ENCODE measurements at regions not wholly inside any gene's neighbourhood (a gene's known extent, or its start where the extent isn't known, plus 50 kb on each side); places are given as distances from the start of the nearest gene placed in this dataset.

DNA sequence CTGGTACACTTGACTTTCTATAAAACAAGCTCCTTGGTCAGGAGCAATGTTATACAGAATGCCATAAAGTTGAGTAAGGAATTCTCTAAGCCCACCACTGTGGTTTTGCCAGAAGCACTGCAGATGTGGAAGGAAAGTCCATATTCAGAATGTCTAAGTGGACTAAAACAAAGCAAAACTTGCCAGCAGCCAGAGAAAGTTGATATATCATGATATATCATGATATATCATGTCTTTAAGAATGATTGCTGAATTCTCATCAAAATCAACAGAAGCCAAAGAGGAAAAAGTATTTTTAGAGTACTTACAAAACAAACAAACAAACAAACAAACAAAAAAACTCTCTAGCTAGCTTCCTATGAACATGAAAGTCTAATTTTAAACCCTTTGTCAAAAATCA lies 424.8 kb upstream of the OR4E1 start:
- Histone ChIP-seq H3K4me1 (ENCODE audit: control insufficient read depth in 3 of 3, insufficient read depth in 2 of 3, low read depth in 1 of 3, low read length in 2 of 3) (no peaks in the 10 kb centered on the region), H3K27me3 (ENCODE audit: control insufficient read depth in 3 of 3, insufficient read depth in 3 of 3, low read length in 3 of 3) (no peaks in the 10 kb centered on the region), H3K4me3 (ENCODE audit: low read depth in 1 of 3, low read length in 3 of 3) (no peak overlapping the region), H3K27ac (ENCODE audit: low read depth in 1 of 3, low read length in 2 of 3) (no peak overlapping the region), H3K9me3 (ENCODE audit: control insufficient read depth in 2 of 2, insufficient read depth in 1 of 2, low read depth in 1 of 2, low read length in 1 of 2) (no peaks in the 10 kb centered on the region), H3K36me3 (ENCODE audit: control insufficient read depth in 3 of 3, insufficient read depth in 2 of 3, low read depth in 1 of 3, low read length in 3 of 3) (no peaks in the 10 kb centered on the region)
- FAIRE-seq (no peak), DNase-seq (no peak)

DNA sequence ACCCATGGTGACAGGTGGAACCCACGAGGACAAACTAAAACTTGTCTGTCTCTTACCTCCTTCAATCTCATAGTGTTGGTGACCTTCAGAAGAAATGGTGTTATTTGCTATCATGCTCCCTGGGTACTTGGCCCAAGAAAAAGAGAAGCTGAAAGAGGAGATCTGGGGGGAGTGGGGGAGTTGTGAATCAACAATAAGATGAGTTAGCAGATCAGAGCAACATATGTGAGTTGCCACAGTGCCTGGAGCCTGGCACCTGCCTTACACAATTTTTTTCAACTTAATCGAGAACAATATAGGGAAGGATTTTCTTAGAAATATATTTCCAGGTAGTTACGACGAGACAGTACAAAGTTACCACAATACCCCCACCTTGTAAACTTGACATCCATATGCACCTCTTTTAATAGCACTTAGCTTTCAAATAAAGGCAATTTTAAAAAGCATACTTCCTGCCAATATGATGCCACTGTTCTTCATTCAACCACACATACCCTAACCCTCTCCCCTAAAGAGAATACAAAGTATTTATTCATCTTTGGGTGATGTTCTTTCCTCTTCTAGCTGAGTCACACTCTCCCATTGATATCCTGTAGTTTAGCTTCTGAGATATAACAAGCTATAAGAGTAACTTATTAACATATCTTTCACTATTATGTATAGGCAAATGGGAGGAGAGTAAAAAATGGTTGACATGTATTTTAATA lies 424.1 kb upstream of the OR4E1 start:
- H3K4me1 ChIP-seq (ENCODE audit: control insufficient read depth in 3 of 3, insufficient read depth in 2 of 3, low read depth in 1 of 3, low read length in 2 of 3) = no peaks in the 10 kb centered on the region
- H3K9me3 ChIP-seq (ENCODE audit: control insufficient read depth in 2 of 2, insufficient read depth in 1 of 2, low read depth in 1 of 2, low read length in 1 of 2) = no peaks in the 10 kb centered on the region
- no peaks in the 10 kb centered on the region for H3K27me3 ChIP-seq (ENCODE audit: control insufficient read depth in 3 of 3, insufficient read depth in 3 of 3, low read length in 3 of 3)
- H3K36me3 ChIP-seq (ENCODE audit: control insufficient read depth in 3 of 3, insufficient read depth in 2 of 3, low read depth in 1 of 3, low read length in 3 of 3) = no peaks in the 10 kb centered on the region
- H3K4me3 ChIP-seq (ENCODE audit: low read depth in 1 of 3, low read length in 3 of 3) = no peak overlapping the region
- DNase-seq (no peak), FAIRE-seq (no peak)
- WGBS, 3 donors = 73 to 81% (median 78%) methylated on average over 4 of the region's 4 CpGs
- H3K27ac ChIP-seq (ENCODE audit: low read depth in 1 of 3, low read length in 2 of 3) = peak overlapping the region in 1 of 3 donors; percentile 27

DNA sequence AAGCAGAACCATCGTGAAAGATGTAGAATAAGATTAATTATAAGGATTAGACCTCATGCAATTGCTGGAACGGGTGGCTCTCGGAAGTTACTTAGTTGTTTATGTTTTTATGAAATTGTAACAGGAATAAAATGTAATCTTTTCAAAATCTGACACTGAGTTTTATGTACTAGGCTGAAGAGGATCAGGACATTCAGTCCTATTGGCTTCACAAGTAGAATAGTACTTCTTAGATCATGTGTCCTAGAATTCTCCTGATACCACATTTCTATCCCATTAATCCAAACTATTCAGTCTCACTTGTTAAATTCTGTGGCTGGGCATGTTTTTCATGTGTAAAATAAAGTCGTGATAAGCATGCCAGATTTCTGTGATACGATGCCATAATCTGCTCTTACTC lies 423.5 kb upstream of the OR4E1 start:
- Histone ChIP-seq H3K4me3 (ENCODE audit: low read depth in 1 of 3, low read length in 3 of 3) (no peak overlapping the region), H3K9me3 (ENCODE audit: control insufficient read depth in 2 of 2, insufficient read depth in 1 of 2, low read depth in 1 of 2, low read length in 1 of 2) (no peaks in the 10 kb centered on the region), H3K36me3 (ENCODE audit: control insufficient read depth in 3 of 3, insufficient read depth in 2 of 3, low read depth in 1 of 3, low read length in 3 of 3) (no peaks in the 10 kb centered on the region), H3K4me1 (ENCODE audit: control insufficient read depth in 3 of 3, insufficient read depth in 2 of 3, low read depth in 1 of 3, low read length in 2 of 3) (no peaks in the 10 kb centered on the region), H3K27ac (ENCODE audit: low read depth in 1 of 3, low read length in 2 of 3) (peak overlapping the region in 1 of 3 donors; percentile 27), H3K27me3 (ENCODE audit: control insufficient read depth in 3 of 3, insufficient read depth in 3 of 3, low read length in 3 of 3) (no peaks in the 10 kb centered on the region)
- DNase-seq (no peak), FAIRE-seq (no peak)
- WGBS, 3 donors = 41 to 72% (median 60%) methylated on average over 5 of the region's 5 CpGs

DNA sequence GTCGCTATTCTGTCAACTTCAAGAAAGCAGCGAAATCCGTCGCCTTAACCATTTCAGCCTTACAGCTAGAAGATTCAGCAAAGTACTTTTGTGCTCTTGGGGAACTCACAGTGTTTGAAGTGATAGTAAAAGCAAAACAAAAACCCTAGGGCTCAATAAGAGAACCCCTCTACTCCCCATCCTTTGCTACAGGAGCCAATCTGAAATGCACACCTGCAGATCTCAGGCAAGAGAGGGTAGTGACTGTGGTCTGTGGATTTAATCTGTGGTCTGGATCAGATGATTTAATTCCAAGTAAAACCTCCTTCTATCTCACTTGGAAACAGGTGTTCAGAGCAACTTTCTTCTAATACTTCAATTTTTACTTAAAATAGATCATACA lies 422.9 kb upstream of the OR4E1 start:
- DNase-seq = no peak
- no peaks in the 10 kb centered on the region for H3K4me1 ChIP-seq (ENCODE audit: control insufficient read depth in 3 of 3, insufficient read depth in 2 of 3, low read depth in 1 of 3, low read length in 2 of 3)
- no peak overlapping the region for H3K4me3 ChIP-seq (ENCODE audit: low read depth in 1 of 3, low read length in 3 of 3)
- no peaks in the 10 kb centered on the region for H3K36me3 ChIP-seq (ENCODE audit: control insufficient read depth in 3 of 3, insufficient read depth in 2 of 3, low read depth in 1 of 3, low read length in 3 of 3)
- 67 to 83% (median 80%) methylated on average over 4 of the region's 4 CpGs for WGBS, 3 donors
- no peaks in the 10 kb centered on the region for H3K9me3 ChIP-seq (ENCODE audit: control insufficient read depth in 2 of 2, insufficient read depth in 1 of 2, low read depth in 1 of 2, low read length in 1 of 2)
- no peaks in the 10 kb centered on the region for H3K27me3 ChIP-seq (ENCODE audit: control insufficient read depth in 3 of 3, insufficient read depth in 3 of 3, low read length in 3 of 3)
- FAIRE-seq = no peak
- peak overlapping the region in 1 of 3 donors; percentile 18 for H3K27ac ChIP-seq (ENCODE audit: low read depth in 1 of 3, low read length in 2 of 3)

DNA sequence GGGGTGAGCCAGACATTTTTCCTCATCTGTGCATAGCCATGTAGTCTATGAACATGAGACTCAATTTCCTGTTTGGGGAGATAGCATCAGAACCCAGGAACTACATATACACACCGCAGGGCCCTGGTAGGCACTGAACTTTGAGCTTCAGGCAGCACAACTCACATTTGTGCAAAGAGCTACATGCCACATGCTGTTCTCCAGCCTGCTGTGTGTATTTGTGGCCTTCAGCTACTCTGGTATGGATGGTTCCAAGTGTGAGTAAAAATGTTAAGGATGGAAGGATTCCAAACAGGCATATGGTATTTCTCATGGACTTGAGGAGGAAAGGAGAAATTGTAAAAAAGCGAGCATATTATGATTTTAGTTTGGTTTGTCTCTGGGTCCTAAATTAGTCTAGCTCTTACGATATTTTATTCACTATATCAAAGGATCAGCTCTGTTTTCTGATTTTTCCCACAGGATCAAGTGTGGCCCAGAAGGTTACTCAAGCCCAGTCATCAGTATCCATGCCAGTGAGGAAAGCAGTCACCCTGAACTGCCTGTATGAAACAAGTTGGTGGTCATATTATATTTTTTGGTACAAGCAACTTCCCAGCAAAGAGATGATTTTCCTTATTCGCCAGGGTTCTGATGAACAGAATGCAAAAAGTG lies 422.4 kb upstream of the OR4E1 start:
- Histone ChIP-seq H3K36me3 (ENCODE audit: control insufficient read depth in 3 of 3, insufficient read depth in 2 of 3, low read depth in 1 of 3, low read length in 3 of 3) (no peaks in the 10 kb centered on the region), H3K27ac (ENCODE audit: low read depth in 1 of 3, low read length in 2 of 3) (peak overlapping the region in 1 of 3 donors; percentile 75), H3K4me1 (ENCODE audit: control insufficient read depth in 3 of 3, insufficient read depth in 2 of 3, low read depth in 1 of 3, low read length in 2 of 3) (no peaks in the 10 kb centered on the region), H3K27me3 (ENCODE audit: control insufficient read depth in 3 of 3, insufficient read depth in 3 of 3, low read length in 3 of 3) (no peaks in the 10 kb centered on the region), H3K9me3 (ENCODE audit: control insufficient read depth in 2 of 2, insufficient read depth in 1 of 2, low read depth in 1 of 2, low read length in 1 of 2) (no peaks in the 10 kb centered on the region), H3K4me3 (ENCODE audit: low read depth in 1 of 3, low read length in 3 of 3) (no peak overlapping the region)
- FAIRE-seq (no peak), DNase-seq (peak; percentile 8 to 18)
- WGBS, 3 donors = 50 to 68% (median 62%) methylated on average over 4 of the region's 4 CpGs

DNA sequence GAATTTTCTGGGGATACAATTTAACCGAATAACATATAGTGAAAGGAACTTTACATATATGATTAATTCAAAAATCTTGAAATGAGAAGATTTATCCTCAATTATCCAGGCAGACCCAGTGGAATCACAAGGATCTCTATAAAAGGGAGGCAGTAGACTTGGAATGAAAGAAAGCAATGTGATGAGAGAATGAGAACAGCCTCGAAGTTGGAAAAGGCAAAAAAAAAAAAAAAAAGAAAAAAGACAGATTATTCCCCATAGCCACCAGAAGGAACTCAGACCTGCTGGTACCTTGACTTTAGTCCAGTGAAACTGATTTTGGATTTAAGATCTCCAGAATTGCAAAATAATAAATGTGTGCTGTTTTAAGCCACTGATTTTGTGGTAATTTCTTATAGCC lies 416.3 kb upstream of the OR4E1 start:
- no peak overlapping the region for H3K4me3 ChIP-seq (ENCODE audit: low read depth in 1 of 3, low read length in 3 of 3)
- no peaks in the 10 kb centered on the region for H3K9me3 ChIP-seq (ENCODE audit: control insufficient read depth in 2 of 2, insufficient read depth in 1 of 2, low read depth in 1 of 2, low read length in 1 of 2)
- DNase-seq (no peak), FAIRE-seq (no peak)
- H3K4me1 ChIP-seq (ENCODE audit: control insufficient read depth in 3 of 3, insufficient read depth in 2 of 3, low read depth in 1 of 3, low read length in 2 of 3) = no peaks in the 10 kb centered on the region
- H3K27ac ChIP-seq (ENCODE audit: low read depth in 1 of 3, low read length in 2 of 3) = no peak overlapping the region
- H3K27me3 ChIP-seq (ENCODE audit: control insufficient read depth in 3 of 3, insufficient read depth in 3 of 3, low read length in 3 of 3) = no peaks in the 10 kb centered on the region
- no peaks in the 10 kb centered on the region for H3K36me3 ChIP-seq (ENCODE audit: control insufficient read depth in 3 of 3, insufficient read depth in 2 of 3, low read depth in 1 of 3, low read length in 3 of 3)
- WGBS, 3 donors = 65 to 82% (median 73%) methylated on average over 2 of the region's 2 CpGs

DNA sequence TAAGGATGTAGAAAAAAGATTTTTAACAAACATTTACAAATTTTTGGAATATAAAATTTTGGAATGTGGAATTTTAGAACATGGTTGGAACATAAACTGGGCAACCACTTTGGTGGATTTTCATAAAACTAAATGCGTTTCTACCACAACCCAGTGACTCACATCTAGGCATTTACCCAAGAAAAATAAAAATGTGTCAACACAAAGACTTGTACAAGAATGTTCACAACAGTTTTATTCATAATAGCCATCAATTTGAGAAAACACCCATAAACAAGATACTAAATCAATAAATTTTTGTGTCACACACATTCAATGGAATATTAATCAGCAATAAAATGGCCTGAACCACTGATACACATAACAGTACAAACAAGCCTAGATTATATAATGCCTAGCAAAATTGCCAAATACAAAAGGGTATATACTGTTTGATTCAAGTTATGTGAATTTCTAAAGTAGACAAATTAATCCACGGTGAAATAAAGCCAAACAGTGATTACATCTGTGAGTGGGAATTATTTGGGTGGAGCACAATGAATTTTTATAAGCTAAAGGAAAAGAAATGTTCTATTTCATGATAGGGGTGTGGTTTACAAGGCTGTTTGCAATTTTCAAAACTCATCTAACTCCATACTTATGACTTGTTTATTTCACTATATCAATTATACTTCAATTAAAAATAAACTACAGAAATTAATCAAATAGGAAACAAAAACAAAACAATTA lies 415.2 kb upstream of the OR4E1 start:
- WGBS, 3 donors = 39 to 60% (median 60%) methylated on average over 2 of the region's 2 CpGs
- no peak overlapping the region for H3K4me3 ChIP-seq (ENCODE audit: low read depth in 1 of 3, low read length in 3 of 3)
- H3K27ac ChIP-seq (ENCODE audit: low read depth in 1 of 3, low read length in 2 of 3) = no peak overlapping the region
- no peaks in the 10 kb centered on the region for H3K9me3 ChIP-seq (ENCODE audit: control insufficient read depth in 2 of 2, insufficient read depth in 1 of 2, low read depth in 1 of 2, low read length in 1 of 2)
- no peaks in the 10 kb centered on the region for H3K27me3 ChIP-seq (ENCODE audit: control insufficient read depth in 3 of 3, insufficient read depth in 3 of 3, low read length in 3 of 3)
- no peak for DNase-seq
- FAIRE-seq = no peak
- no peaks in the 10 kb centered on the region for H3K4me1 ChIP-seq (ENCODE audit: control insufficient read depth in 3 of 3, insufficient read depth in 2 of 3, low read depth in 1 of 3, low read length in 2 of 3)
- H3K36me3 ChIP-seq (ENCODE audit: control insufficient read depth in 3 of 3, insufficient read depth in 2 of 3, low read depth in 1 of 3, low read length in 3 of 3) = no peaks in the 10 kb centered on the region

DNA sequence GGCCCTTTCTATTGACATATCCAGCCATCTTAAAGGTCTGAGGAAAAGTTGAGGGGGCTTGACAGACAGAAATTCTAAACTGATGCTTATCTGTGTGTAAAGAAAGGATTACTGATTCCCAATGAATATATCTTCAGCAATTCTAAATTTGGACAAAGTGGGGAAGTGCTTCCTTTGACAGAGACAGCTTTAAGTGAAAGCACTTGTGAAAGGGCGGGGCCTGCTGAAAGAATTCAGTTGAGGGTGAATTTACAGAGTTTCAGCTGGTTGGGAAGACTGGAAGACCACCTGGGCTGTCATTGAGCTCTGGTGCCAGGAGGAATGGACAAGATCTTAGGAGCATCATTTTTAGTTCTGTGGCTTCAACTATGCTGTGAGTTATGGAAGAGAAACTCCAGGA lies 412.5 kb upstream of the OR4E1 start:
- H3K4me1 ChIP-seq (ENCODE audit: control insufficient read depth in 3 of 3, insufficient read depth in 2 of 3, low read depth in 1 of 3, low read length in 2 of 3) = no peaks in the 10 kb centered on the region
- H3K9me3 ChIP-seq (ENCODE audit: control insufficient read depth in 2 of 2, insufficient read depth in 1 of 2, low read depth in 1 of 2, low read length in 1 of 2) = no peaks in the 10 kb centered on the region
- no peaks in the 10 kb centered on the region for H3K36me3 ChIP-seq (ENCODE audit: control insufficient read depth in 3 of 3, insufficient read depth in 2 of 3, low read depth in 1 of 3, low read length in 3 of 3)
- DNase-seq (no peak), FAIRE-seq (no peak)
- H3K27ac ChIP-seq (ENCODE audit: low read depth in 1 of 3, low read length in 2 of 3) = no peak overlapping the region
- WGBS, 3 donors = 87 to 97% (median 90%) methylated on average over 1 of the region's 1 CpG
- no peaks in the 10 kb centered on the region for H3K27me3 ChIP-seq (ENCODE audit: control insufficient read depth in 3 of 3, insufficient read depth in 3 of 3, low read length in 3 of 3)
- no peak overlapping the region for H3K4me3 ChIP-seq (ENCODE audit: low read depth in 1 of 3, low read length in 3 of 3)
